Lower lobe of right lung (tissue), 2 donors: ENCODE measurements at regions not wholly inside any gene's neighbourhood (a gene's known extent, or its start where the extent isn't known, plus 50 kb on each side); places are given as distances from the start of the nearest gene placed in this dataset.
"Not testable (repeated sequence)": the region's sequence is repeated elsewhere in the genome, so short reads cannot be mapped to it uniquely, and the experiment has no call there.

Experiments
- ATAC-seq, 2 donors: fragments of 200-7000 bp; cut with Tn5 transposase; one replicate each; pipeline ENCODE4 v1.9.1; 2020 to 2022; ENCODE audit warnings: mild to moderate bottlenecking in 2 of 2, moderate library complexity in 2 of 2
- DNase-seq: peaks from one replicate; pipeline ENCODE4 v3.0.0-alpha.2; 2020
- H3K27ac ChIP-seq: fragments of 200-600 bp; one replicate; pipeline ENCODE4 v1.8.0; 2022
- H3K27me3 ChIP-seq: fragments of 200-600 bp; one replicate; pipeline ENCODE4 v1.8.0; 2022; ENCODE audit warnings: low read depth
- H3K36me3 ChIP-seq: fragments of 200-600 bp; one replicate; pipeline ENCODE4 v1.8.0; 2022; ENCODE audit warnings: mild to moderate bottlenecking
- H3K4me1 ChIP-seq: fragments of 200-600 bp; one replicate; pipeline ENCODE4 v1.8.0; 2022
- H3K4me3 ChIP-seq: fragments of 200-600 bp; one replicate; pipeline ENCODE4 v1.8.0; 2022; ENCODE audit warnings: mild to moderate bottlenecking
- H3K9me3 ChIP-seq: fragments of 200-600 bp; one replicate; pipeline ENCODE4 v1.8.0; 2022
- intact Hi-C: fragments of 100-400 bp; cut with DNase I; formaldehyde crosslinking; loops from one replicate; pipeline ENCODE4 v1.11.0; 2022
- TF ChIP-seq, protein P1 (sequence below): fragments of 200-600 bp; IDR thresholded peaks from one replicate; pipeline ENCODE4 v1.8.0; 2022; ENCODE audit warnings: antibody characterized with exemption, mild to moderate bottlenecking
- donor health status: DM: no; HTN: yes; CAD: no; lungs with severe emphysema.

DNA sequence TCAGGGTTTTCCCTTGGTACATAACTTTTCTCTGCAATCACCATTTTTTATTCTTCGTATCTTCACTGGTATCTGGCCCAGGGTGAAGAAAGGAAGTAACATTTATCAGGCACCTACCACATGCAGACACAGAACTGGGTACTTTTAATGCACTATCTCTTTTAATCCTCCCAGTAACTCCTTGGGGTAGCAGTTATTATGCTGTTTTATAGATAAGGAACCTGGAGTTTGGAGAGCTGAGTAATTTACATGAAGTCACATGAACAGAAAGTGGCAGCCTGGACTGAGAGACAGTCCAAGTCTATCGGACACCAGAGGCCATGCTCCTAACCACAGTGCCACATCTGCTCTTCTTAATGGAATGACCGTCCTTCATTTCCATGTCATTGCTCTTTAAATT lies 117.1 kb upstream of the PODXL start:
- intact Hi-C loops, result no loop called here
- TF ChIP-seq, protein P1, sequence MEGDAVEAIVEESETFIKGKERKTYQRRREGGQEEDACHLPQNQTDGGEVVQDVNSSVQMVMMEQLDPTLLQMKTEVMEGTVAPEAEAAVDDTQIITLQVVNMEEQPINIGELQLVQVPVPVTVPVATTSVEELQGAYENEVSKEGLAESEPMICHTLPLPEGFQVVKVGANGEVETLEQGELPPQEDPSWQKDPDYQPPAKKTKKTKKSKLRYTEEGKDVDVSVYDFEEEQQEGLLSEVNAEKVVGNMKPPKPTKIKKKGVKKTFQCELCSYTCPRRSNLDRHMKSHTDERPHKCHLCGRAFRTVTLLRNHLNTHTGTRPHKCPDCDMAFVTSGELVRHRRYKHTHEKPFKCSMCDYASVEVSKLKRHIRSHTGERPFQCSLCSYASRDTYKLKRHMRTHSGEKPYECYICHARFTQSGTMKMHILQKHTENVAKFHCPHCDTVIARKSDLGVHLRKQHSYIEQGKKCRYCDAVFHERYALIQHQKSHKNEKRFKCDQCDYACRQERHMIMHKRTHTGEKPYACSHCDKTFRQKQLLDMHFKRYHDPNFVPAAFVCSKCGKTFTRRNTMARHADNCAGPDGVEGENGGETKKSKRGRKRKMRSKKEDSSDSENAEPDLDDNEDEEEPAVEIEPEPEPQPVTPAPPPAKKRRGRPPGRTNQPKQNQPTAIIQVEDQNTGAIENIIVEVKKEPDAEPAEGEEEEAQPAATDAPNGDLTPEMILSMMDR, result no peak
- ATAC-seq (no peak), DNase-seq (no peak)
- Histone ChIP-seq H3K4me1 (no peaks in the 10 kb centered on the region), H3K27ac (no peak overlapping the region), H3K4me3 (no peak overlapping the region), H3K27me3 (no peaks in the 10 kb centered on the region), H3K9me3 (no peaks in the 10 kb centered on the region), H3K36me3 (no peaks in the 10 kb centered on the region)

DNA sequence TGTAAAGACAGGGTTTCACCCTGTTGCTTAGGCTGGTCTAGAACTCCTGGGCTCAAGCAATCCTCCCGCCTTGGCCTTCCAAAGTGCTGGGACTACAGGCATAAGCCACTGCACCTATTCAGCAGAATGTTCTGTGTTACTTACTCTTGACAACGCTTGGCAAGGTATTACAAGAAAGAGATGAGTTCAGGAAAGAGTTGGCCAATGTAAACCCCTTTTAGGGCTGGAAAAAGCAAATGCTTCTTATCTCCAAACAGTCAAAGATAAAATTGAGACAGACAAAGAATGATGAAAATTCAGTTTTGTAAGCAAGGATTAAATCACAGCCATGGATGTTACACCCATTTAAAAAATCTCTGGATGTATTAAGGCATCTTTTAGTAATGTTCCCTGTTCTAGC lies 114.0 kb upstream of the PODXL start:
- intact Hi-C loops, result no loop called here
- H3K27ac ChIP-seq, result no peak overlapping the region
- TF ChIP-seq, protein P1, result no peak
- DNase-seq, result no peak
- no peak overlapping the region for H3K4me3 ChIP-seq
- no peak for ATAC-seq
- H3K36me3 ChIP-seq, result no peaks in the 10 kb centered on the region
- H3K27me3 ChIP-seq, result no peaks in the 10 kb centered on the region
- H3K9me3 ChIP-seq, result no peaks in the 10 kb centered on the region
- no peaks in the 10 kb centered on the region for H3K4me1 ChIP-seq

DNA sequence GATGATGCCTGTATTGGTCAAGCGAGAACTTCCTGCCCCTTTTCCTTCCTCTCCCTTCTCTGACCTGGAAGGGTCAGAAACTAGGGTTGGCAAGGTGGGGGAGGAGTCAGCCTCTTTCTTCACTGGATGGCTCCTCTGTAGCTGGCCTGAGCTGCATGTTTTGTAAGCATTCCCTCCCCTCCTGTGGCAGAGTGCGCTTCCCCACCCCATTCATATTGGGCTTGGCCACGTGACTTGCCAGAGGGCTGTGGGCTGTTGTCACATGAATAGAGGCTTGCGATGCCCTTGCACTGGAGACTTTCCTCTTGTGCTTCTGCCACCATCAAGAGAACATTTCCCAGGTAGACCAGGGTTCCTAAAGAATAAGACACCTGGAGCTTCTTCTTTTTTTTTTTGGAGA lies 111.3 kb upstream of the PODXL start:
- H3K27me3 ChIP-seq, result no peaks in the 10 kb centered on the region
- H3K27ac ChIP-seq, result no peak overlapping the region
- H3K4me3 ChIP-seq, result no peak overlapping the region
- TF ChIP-seq, protein P1, result no peak
- no peak for ATAC-seq
- intact Hi-C loops, result no loop called here
- no peak for DNase-seq
- no peaks in the 10 kb centered on the region for H3K4me1 ChIP-seq
- no peaks in the 10 kb centered on the region for H3K36me3 ChIP-seq
- no peaks in the 10 kb centered on the region for H3K9me3 ChIP-seq

DNA sequence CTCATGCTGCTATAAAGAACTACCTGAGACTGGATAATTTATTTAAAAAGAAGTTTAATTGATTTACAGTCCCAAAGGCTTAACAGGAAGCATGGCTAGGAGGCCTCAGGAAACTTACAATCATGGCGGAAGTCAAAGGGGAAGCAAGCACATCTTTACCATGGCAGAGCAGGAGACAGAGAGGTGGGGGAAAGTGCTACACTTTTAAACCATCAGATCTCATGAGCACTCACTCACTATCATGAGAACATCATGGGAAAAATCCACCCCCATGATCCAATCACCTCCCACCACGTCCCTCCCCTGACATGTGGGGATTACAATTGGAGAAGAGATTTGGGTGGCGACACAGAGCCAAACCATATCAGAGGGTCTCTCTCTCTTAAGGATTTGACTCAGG lies 108.6 kb upstream of the PODXL start:
- no peak for ATAC-seq

DNA sequence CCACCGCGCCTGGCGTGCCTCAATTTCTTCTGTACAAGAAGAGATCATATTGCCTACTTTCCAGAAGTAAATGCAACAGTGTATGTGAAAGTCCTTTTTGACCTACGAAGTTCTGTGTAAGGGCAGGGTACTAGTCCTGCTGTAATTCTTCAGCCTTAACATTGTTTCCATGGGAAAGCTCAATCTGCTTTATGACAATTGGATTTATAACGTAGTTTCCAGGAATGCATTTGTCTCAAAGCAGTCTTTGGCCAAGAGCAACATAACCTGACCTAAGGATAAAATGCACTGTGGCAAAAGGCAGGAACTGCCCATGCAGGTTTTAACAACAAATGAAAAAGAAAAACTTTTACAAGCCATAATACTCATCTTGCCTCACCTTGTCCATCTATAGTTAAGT lies 108.1 kb upstream of the PODXL start:
- Histone ChIP-seq H3K36me3 (no peaks in the 10 kb centered on the region), H3K27me3 (no peaks in the 10 kb centered on the region), H3K4me1 (no peaks in the 10 kb centered on the region), H3K27ac (no peak overlapping the region), H3K9me3 (no peaks in the 10 kb centered on the region), H3K4me3 (no peak overlapping the region)
- ATAC-seq (no peak), DNase-seq (no peak)
- intact Hi-C loops, result no loop called here
- TF ChIP-seq, protein P1, result no peak

More for the DNA sequence above, 108.6 kb upstream of the PODXL start:
- Histone ChIP-seq H3K4me1 (no peaks in the 10 kb centered on the region), H3K27ac (no peak overlapping the region), H3K9me3 (no peaks in the 10 kb centered on the region), H3K4me3 (no peak overlapping the region), H3K27me3 (no peaks in the 10 kb centered on the region), H3K36me3 (no peaks in the 10 kb centered on the region)
- no peak for DNase-seq
- intact Hi-C loops, result no loop called here
- TF ChIP-seq, protein P1, result no peak

DNA sequence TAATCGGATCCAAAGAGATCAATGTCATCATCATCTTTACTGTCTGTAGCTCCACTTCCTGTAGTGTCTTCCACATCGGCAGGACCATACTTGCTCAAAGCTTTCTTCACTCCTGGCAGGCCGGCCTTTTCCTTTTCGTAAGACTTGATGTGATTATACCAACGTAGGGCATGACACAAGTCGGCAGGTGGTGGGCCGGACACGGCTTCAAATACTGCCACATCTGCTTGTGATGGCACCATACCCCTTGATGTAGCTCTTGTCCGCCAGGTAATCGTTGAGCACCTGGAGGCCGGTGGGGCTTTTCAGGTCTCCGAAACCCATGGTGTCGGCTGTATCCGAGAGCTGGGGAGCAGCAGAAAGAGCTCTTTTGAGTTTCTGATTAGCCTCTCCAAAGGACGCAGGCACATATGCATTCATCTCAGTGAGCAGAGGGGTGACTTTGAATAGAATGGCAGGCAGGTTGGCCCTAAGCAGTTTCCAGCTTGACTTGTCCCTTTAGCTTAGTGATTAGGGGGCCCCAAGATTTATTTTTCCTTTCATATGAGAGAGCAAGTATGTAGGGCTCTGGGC lies 106.0 kb upstream of the PODXL start:
- H3K36me3 ChIP-seq, ATAC-seq, H3K9me3 ChIP-seq, H3K4me3 ChIP-seq, intact Hi-C loops, H3K27ac ChIP-seq, DNase-seq, H3K27me3 ChIP-seq, H3K4me1 ChIP-seq: not testable (repeated sequence)
